ENCODE measurements at regions not wholly inside any gene's neighbourhood (a gene's known extent, or its start where the extent isn't known, plus 50 kb on each side); places are given as distances from the start of the nearest gene placed in this dataset.

DNA sequence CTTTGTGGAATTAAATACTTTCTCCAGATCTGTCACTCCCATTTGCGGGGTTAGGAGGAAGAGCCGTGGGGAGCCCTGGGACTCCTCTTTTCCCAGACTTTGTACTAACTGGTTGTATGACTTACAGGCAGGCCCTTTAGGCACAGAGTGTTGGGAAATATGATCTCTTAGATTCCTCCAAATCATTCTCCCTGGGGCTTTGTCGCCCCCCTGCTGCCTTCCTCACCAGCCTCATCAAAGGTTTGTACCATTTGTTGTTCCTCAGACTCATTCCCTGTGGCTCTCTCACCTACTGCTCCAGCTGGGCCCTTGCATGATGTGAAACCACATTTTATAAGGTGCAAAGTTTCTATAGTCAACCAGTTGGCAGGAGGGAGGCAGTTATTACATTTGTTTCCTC lies 56.4 kb downstream of the CRYGS start:
- H3K4me3 ChIP-seq (ENCODE audit: low read depth, low read length), result no peak overlapping the region
- no peak for TF ChIP-seq CTCF (IDR thresholded peaks at IDR 0.05; ENCODE audit: low read depth, low read length)

DNA sequence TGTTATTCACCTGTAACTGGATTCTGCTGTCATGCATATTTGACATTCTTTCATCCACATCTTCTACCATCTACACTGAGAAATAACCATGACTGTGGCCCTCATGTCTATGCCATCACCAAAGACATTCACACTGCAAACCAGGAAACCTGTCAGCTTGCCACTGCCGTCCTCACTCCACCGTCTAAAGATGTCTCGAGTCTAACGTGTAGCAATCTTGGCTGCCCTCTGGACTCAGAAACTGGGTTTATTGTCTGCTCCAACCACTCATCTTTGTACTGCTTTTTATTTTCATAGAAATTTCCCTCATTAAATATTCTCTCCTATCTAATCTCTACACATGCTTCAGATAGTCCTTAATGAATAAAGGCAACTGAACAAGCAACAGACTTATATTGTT lies 57.1 kb downstream of the CRYGS start:
- TF ChIP-seq CTCF (IDR thresholded peaks at IDR 0.05; ENCODE audit: low read depth, low read length), result no peak

DNA sequence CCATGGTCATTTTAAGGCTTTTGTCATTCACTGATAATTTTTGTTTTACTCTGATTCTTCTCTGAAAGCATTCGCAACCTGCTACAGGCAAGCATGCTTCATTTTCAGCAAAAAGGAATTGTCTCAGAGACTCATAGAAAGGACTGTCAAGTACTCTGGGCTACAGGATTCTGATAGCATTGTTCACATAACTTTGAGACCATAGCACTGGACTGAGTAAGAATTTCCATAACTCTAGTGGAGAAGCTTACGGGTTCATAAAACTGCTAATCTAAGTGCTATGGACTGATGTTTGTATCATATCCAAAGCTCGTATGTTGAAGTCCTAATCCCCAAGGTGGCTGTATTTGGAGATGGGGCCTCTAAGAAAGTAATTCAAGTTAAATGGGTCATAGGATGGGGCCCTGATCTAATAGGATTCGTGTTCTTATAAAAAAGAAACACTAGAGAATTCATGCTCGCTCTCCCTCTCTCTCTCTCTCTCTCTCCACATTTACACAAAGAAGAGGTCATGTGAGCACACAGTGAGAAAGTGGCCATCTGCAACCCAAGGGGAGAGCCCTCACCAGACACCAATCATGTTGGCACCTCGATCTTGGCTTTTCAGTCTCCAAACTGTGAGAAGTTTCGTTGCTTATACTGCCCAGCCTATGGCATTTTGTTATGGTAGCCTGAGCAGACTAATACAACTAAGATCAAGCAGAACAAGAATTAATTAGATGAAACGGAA lies 60.4 kb downstream of the CRYGS start:
- TF ChIP-seq CTCF (IDR thresholded peaks at IDR 0.05; ENCODE audit: low read depth, low read length), result no peak
- no peak overlapping the region for H3K4me3 ChIP-seq (ENCODE audit: low read depth, low read length)

More for the DNA sequence above, 57.1 kb downstream of the CRYGS start:
- H3K4me3 ChIP-seq (ENCODE audit: low read depth, low read length), result no peak overlapping the region

- no peak overlapping the region for H3K4me3 ChIP-seq (ENCODE audit: low read depth, low read length)
- TF ChIP-seq CTCF (IDR thresholded peaks at IDR 0.05; ENCODE audit: low read depth, low read length), result no peak
Observed at GRCh38 chr3:186481526-186481925, 62.7 kb downstream of the CRYGS start.

DNA sequence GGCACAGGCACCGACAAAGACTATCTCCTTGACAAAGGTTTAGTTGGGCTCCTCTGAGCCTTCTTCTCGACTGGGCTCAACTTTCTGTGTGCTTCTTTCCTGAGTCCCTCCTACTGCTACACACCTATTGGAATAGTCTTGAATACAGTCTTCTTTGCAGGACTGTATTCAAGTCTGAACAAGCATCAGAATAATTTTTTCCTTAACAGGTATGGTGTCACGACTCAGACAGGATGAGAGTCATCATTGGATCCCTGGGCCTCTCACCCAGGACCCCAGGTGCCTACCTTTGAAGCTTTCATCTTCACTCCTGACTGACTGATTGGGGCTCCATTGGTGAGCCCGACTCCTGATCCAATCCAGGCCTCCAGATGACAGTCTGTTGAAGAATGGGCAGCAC lies 66.3 kb downstream of the CRYGS start:
- H3K4me3 ChIP-seq (ENCODE audit: low read depth, low read length), result no peak overlapping the region
- no peak for TF ChIP-seq CTCF (IDR thresholded peaks at IDR 0.05; ENCODE audit: low read depth, low read length)

DNA sequence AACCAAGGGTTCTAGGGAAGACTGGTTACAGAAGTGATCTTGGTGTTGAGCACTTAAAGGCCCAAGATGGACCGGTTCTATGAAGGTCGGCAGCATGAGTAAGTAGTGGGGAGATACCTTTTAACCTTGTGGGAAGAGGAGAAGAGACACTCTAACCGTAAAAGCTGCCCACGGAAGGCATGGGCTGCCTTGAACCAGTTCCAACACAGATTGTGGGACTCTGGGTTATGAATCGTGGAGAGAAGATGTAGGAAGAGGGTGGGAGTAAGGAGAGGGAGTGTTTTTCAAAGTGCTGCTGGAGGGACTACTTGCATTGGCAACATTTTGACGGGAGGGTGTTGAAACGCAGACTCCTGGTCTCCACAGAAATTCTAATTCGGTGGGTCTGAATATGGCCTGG lies 67.1 kb downstream of the CRYGS start:
- TF ChIP-seq CTCF (IDR thresholded peaks at IDR 0.05; ENCODE audit: low read depth, low read length), result no peak
- H3K4me3 ChIP-seq (ENCODE audit: low read depth, low read length), result no peak overlapping the region

GRCh38 chr3:186476541-186476940 lies 67.6 kb downstream of the CRYGS start:
- H3K4me3 ChIP-seq (ENCODE audit: low read depth, low read length), result no peak overlapping the region
- no peak for TF ChIP-seq CTCF (IDR thresholded peaks at IDR 0.05; ENCODE audit: low read depth, low read length)

Measured in WI38 (cell line).